HFFc6 (cell line): ENCODE measurements at regions not wholly inside any gene's neighbourhood (a gene's known extent, or its start where the extent isn't known, plus 50 kb on each side); places are given as distances from the start of the nearest gene placed in this dataset.

Source experiments
- DNase-seq: peaks from one replicate; pipeline ENCODE4 v3.0.0-alpha.2; 2018
- H3K27ac Mint-ChIP-seq: 2 replicates; pipeline ENCODE4 v1.8.0; 2020; ENCODE audit warnings: mild to moderate bottlenecking, mixed read lengths
- H3K27me3 Mint-ChIP-seq: 2 replicates; pipeline ENCODE4 v1.8.0; 2021; ENCODE audit warnings: mild to moderate bottlenecking, moderate library complexity, mixed read lengths; ENCODE audit not compliant: insufficient read depth
- H3K36me3 Mint-ChIP-seq: 2 replicates; pipeline ENCODE4 v1.8.0; 2021; ENCODE audit warnings: low read depth, mixed read lengths
- H3K4me1 Mint-ChIP-seq: 2 replicates; pipeline ENCODE4 v1.8.0; 2020; ENCODE audit warnings: low read depth, mixed read lengths
- H3K4me3 Mint-ChIP-seq: 2 replicates; pipeline ENCODE4 v1.8.0; 2020; ENCODE audit warnings: mild to moderate bottlenecking, moderate library complexity, mixed read lengths
- H3K9me3 Mint-ChIP-seq: 2 replicates; pipeline ENCODE4 v1.8.0; 2020; ENCODE audit warnings: mild to moderate bottlenecking, mixed read lengths
- CTCF ChIP-seq: fragments of 200-600 bp; sonication (generic); IDR thresholded peaks from 2 replicates; pipeline ENCODE4 v1.5.0; 2021; ENCODE audit warnings: antibody characterized with exemption, mild to moderate bottlenecking

- Mint-ChIP-seq H3K9me3 (no peaks in the 10 kb centered on the region; the same call in 1 of the 2 replicates), H3K27ac (no peak overlapping the region), H3K4me1 (no peaks in the 10 kb centered on the region), H3K36me3 (peaks cover 6% of the 10 kb centered on the region; the same call in 1 of the 2 replicates), H3K27me3 (no peaks in the 10 kb centered on the region; the same call in 1 of the 2 replicates), H3K4me3 (no peak overlapping the region)
- no peak for TF ChIP-seq CTCF
- no peak for DNase-seq
Measured at GRCh38 chr21:28727809-28728208, 264.9 kb downstream of the LTN1 start.

- DNase-seq = no peak
- H3K36me3 Mint-ChIP-seq = peaks cover under 1% of the 10 kb centered on the region; the same call in 1 of the 2 replicates
- no peaks in the 10 kb centered on the region for H3K4me1 Mint-ChIP-seq
Measured at GRCh38 chr21:28725396-28725795, 267.3 kb downstream of the LTN1 start.

GRCh38 chr21:28723646-28724045 is 269.0 kb downstream of the LTN1 start:
- TF ChIP-seq CTCF = no peak
- no peak overlapping the region for H3K4me3 Mint-ChIP-seq
- H3K27me3 Mint-ChIP-seq = no peaks in the 10 kb centered on the region; the same call in 1 of the 2 replicates
- no peak for DNase-seq
- no peak overlapping the region for H3K27ac Mint-ChIP-seq
- H3K36me3 Mint-ChIP-seq = peaks cover 6% of the 10 kb centered on the region; the same call in 1 of the 2 replicates
- peaks cover 11% of the 10 kb centered on the region; the same call in 1 of the 2 replicates for H3K4me1 Mint-ChIP-seq
- no peaks in the 10 kb centered on the region for H3K9me3 Mint-ChIP-seq

More at GRCh38 chr21:28725396-28725795, 267.3 kb downstream of the LTN1 start:
- Mint-ChIP-seq H3K9me3 (no peaks in the 10 kb centered on the region; the same call in 1 of the 2 replicates), H3K27me3 (no peaks in the 10 kb centered on the region; the same call in 1 of the 2 replicates), H3K27ac (no peak overlapping the region), H3K4me3 (no peak overlapping the region)
- no peak for TF ChIP-seq CTCF

GRCh38 chr21:28719723-28720122 is 273.0 kb downstream of the LTN1 start:
- TF ChIP-seq CTCF = no peak
- H3K36me3 Mint-ChIP-seq = peaks cover 22% of the 10 kb centered on the region
- no peak overlapping the region for H3K4me3 Mint-ChIP-seq
- H3K27me3 Mint-ChIP-seq = no peaks in the 10 kb centered on the region
- H3K4me1 Mint-ChIP-seq = peaks cover 32% of the 10 kb centered on the region
- DNase-seq = peak; percentile 6
- no peaks in the 10 kb centered on the region; the same call in 1 of the 2 replicates for H3K9me3 Mint-ChIP-seq
- H3K27ac Mint-ChIP-seq = no peak overlapping the region

- H3K9me3 Mint-ChIP-seq = no peaks in the 10 kb centered on the region; the same call in 1 of the 2 replicates
- DNase-seq = peak; percentile 82
- H3K27ac Mint-ChIP-seq = peak overlapping the region; percentile 43
- peaks cover 65% of the 10 kb centered on the region for H3K4me1 Mint-ChIP-seq
- TF ChIP-seq CTCF = no peak
- H3K36me3 Mint-ChIP-seq = peaks cover 29% of the 10 kb centered on the region
- no peaks in the 10 kb centered on the region for H3K27me3 Mint-ChIP-seq
- H3K4me3 Mint-ChIP-seq = 0 out of 2 replicates have a peak overlapping the region, but pooled peaks have one; percentile 1
Measured at GRCh38 chr21:28714777-28715464, 277.8 kb downstream of the LTN1 start.
